Endothelial cell of umbilical vein (primary cell): ENCODE measurements at regions not wholly inside any gene's neighbourhood (a gene's known extent, or its start where the extent isn't known, plus 50 kb on each side); places are given as distances from the start of the nearest gene placed in this dataset.

Experiments
- BruUV-seq: library from RNA; stranded (reverse); fragments of 400-500 nt; replicated peaks from 2 replicates; lab custom pipeline; 2021; lab: Mats Ljungman, UMichigan
- CTCF ChIA-PET: fragments of 300-600, 350-600 bp; sonication (Branson Sonifier 250); formaldehyde crosslinking; loops from one replicate; lab custom pipeline; 2021; ENCODE audit warnings: antibody characterized with exemption, inconsistent platforms; lab: Charles Lee
- POLR2A ChIA-PET: fragments of 300-600, 350-600 bp; sonication (Branson Sonifier 250); formaldehyde crosslinking; loops from one replicate; lab custom pipeline; 2021; ENCODE audit warnings: antibody characterized with exemption, inconsistent platforms; lab: Charles Lee
- DNase-seq: peaks from one replicate; pipeline ENCODE4 v3.0.0-alpha.2; 2011; ENCODE audit warnings: low read depth, low spot score
- FAIRE-seq: peaks from 2 replicates; lab custom pipeline; 2011; peaks lifted over from hg19 to GRCh38; lab: Jason Lieb, UNC
- H2AFZ ChIP-seq: 2 replicates; pipeline ENCODE4 v1.6.0; 2012; ENCODE audit warnings: low read depth, low read length, control low read depth, inconsistent platforms
- H3K27ac ChIP-seq: 2 replicates; pipeline ENCODE4 v1.5.1; 2011; ENCODE audit warnings: low read depth, mild to moderate bottlenecking, control low read depth, low read length, moderate library complexity; ENCODE audit not compliant: insufficient read depth
- H3K27me3 ChIP-seq, 2 experiments: 2 replicates each; pipeline versions ENCODE4 v1.6.0 to v1.6.1; 2011; ENCODE audit warnings: low read length in 2 of 2, mixed read lengths in 1 of 2; ENCODE audit not compliant: control insufficient read depth in 2 of 2, insufficient read depth in 2 of 2
- H3K36me3 ChIP-seq, 2 experiments: 2 replicates in 1 of 2; 3 replicates in 1 of 2; pipeline ENCODE4 v1.5.1; 2011; ENCODE audit warnings: low read length in 2 of 2, mild to moderate bottlenecking in 1 of 2, moderate library complexity in 1 of 2; ENCODE audit not compliant: control insufficient read depth in 2 of 2, insufficient read depth in 2 of 2; ENCODE audit errors: extremely low read depth in 1 of 2
- H3K4me1 ChIP-seq: 3 replicates; pipeline ENCODE4 v1.5.1; 2011; ENCODE audit warnings: mild to moderate bottlenecking, low read length; ENCODE audit not compliant: control insufficient read depth, insufficient read depth; ENCODE audit errors: extremely low read depth
- H3K4me2 ChIP-seq: 2 replicates; pipeline ENCODE4 v1.6.1; 2011; ENCODE audit warnings: low read length, control low read depth, mixed read lengths; ENCODE audit not compliant: insufficient read depth
- H3K4me3 ChIP-seq, 3 experiments: fragments of 200-600 bp in 1 of 3; sonication (generic), shearing (Covaris generic) in 1 of 3; replicated peaks in 1 of 3; 2 replicates each; pipeline ENCODE4 v1.5.1; 2011 to 2016; ENCODE audit warnings: control low read depth in 3 of 3, low read length in 3 of 3, mild to moderate bottlenecking in 2 of 3, inconsistent platforms in 1 of 3, low read depth in 1 of 3, moderate library complexity in 1 of 3; ENCODE audit not compliant: insufficient read depth in 1 of 3
- H3K79me2 ChIP-seq: 2 replicates; pipeline ENCODE4 v1.6.0; 2012; ENCODE audit warnings: low read length, inconsistent platforms; ENCODE audit not compliant: control insufficient read depth, insufficient read depth
- H3K9ac ChIP-seq: replicated peaks from 2 replicates; pipeline ENCODE3; 2011; ENCODE audit warnings: low read length, control low read depth; ENCODE audit not compliant: insufficient read depth; ENCODE audit errors: extremely low read depth
- H3K9me1 ChIP-seq: replicated peaks from 3 replicates; pipeline ENCODE4 v1.6.0; 2011; ENCODE audit warnings: mild to moderate bottlenecking, low read length; ENCODE audit not compliant: control insufficient read depth, insufficient read depth; ENCODE audit errors: extremely low read depth
- H3K9me3 ChIP-seq: replicated peaks from 2 replicates; pipeline ENCODE4 v1.5.1; 2012; ENCODE audit warnings: low read length, inconsistent platforms; ENCODE audit not compliant: control insufficient read depth, insufficient read depth
- H4K20me1 ChIP-seq: replicated peaks from 2 replicates; pipeline ENCODE3; 2011; ENCODE audit warnings: mild to moderate bottlenecking, low read length; ENCODE audit not compliant: control insufficient read depth, insufficient read depth; ENCODE audit errors: extremely low read depth
- CTCF ChIP-seq, 2 donors: IDR thresholded peaks; 1 replicate in 1 of 2; 2 replicates in 1 of 2; pipeline ENCODE4 v1.5.1; 2011; ENCODE audit warnings: low read length in 2 of 2, mild to moderate bottlenecking in 2 of 2, moderate library complexity in 2 of 2, control low read depth in 1 of 2, inconsistent platforms in 1 of 2, low read depth in 1 of 2; ENCODE audit not compliant: insufficient read depth in 1 of 2; ENCODE audit errors: extremely low read depth in 1 of 2
- EZH2 ChIP-seq: IDR thresholded peaks from 2 replicates; pipeline ENCODE4 v1.6.1; 2012; ENCODE audit warnings: borderline replicate concordance, low read depth, mild to moderate bottlenecking, moderate library complexity, low read length, inconsistent platforms; ENCODE audit not compliant: severe bottlenecking
- FOS ChIP-seq: IDR thresholded peaks from 2 replicates; pipeline ENCODE4 v1.6.1; 2011; ENCODE audit warnings: mild to moderate bottlenecking, low read length, moderate library complexity, borderline replicate concordance; ENCODE audit not compliant: insufficient read depth
- GATA2 ChIP-seq: IDR thresholded peaks from 2 replicates; pipeline ENCODE4 v1.7.0; 2011; ENCODE audit warnings: low read depth, mild to moderate bottlenecking, moderate library complexity, mixed read lengths, low read length; ENCODE audit not compliant: insufficient read length, insufficient read depth
- JUN ChIP-seq: IDR thresholded peaks from 2 replicates; pipeline ENCODE4 v1.6.1; 2011; ENCODE audit warnings: borderline replicate concordance, low read depth; ENCODE audit not compliant: insufficient read length, insufficient read depth
- MYC ChIP-seq: IDR thresholded peaks from one replicate; pipeline ENCODE4 v1.6.1; 2011; ENCODE audit warnings: mild to moderate bottlenecking, low read depth, low read length
- POLR2A ChIP-seq: IDR thresholded peaks from 2 replicates; pipeline ENCODE4 v1.6.1; 2012; ENCODE audit warnings: low read depth, mild to moderate bottlenecking, control low read depth, low read length
- POLR2AphosphoS5 ChIP-seq: IDR thresholded peaks from 2 replicates; pipeline ENCODE4 v1.6.1; 2012; ENCODE audit warnings: low read depth, mild to moderate bottlenecking, control low read depth, low read length, moderate library complexity; ENCODE audit not compliant: insufficient read depth
- dilution Hi-C: fragments of 300-500 bp; cut with MboI; formaldehyde crosslinking; loops from one replicate; pipeline ENCODE4 v1.15.0; 2019; ENCODE audit warnings: low sequenced_read_pairs; ENCODE audit not compliant: extremely low pct_ligation_motif_present
- intact Hi-C: fragments of 100-400 bp; cut with micrococcal nuclease; formaldehyde crosslinking; loops from one replicate; pipeline ENCODE4 v1.10.0; 2022
- TF ChIP-seq, protein P1 (sequence below): IDR thresholded peaks from 2 replicates; pipeline ENCODE4 v1.6.1; 2011; ENCODE audit not compliant: insufficient read depth, insufficient read length

GRCh38 chr15:88727439-88727838, 75.8 kb upstream of the ACAN start:
- FAIRE-seq, result no peak
- H3K36me3 ChIP-seq, result no peaks in the 10 kb centered on the region
- H3K9ac ChIP-seq, result no peak overlapping the region
- POLR2A ChIA-PET, result no interaction called here
- H3K4me3 ChIP-seq, result no peak overlapping the region
- no peaks in the 10 kb centered on the region for H3K4me1 ChIP-seq
- CTCF ChIA-PET, result interaction anchor here (0.6 kb wide), 1 partner anchor 469 kb away, joined by 3 read pairs; no protein-coding TSS in a partner anchor
- H3K27ac ChIP-seq, result no peak overlapping the region
- intact Hi-C loops (no loop called here), dilution Hi-C loops (no loop called here)
- H3K79me2 ChIP-seq, result no peaks in the 10 kb centered on the region
- no peaks in the 10 kb centered on the region for H3K9me3 ChIP-seq
- H4K20me1 ChIP-seq, result no peaks in the 10 kb centered on the region
- H3K4me2 ChIP-seq, result no peak overlapping the region
- no peak overlapping the region for H2AFZ ChIP-seq
- TF ChIP-seq CTCF (IDR thresholded peaks at IDR 0.05; ENCODE audit: extremely low read depth in 1 of 2, insufficient read depth in 1 of 2, low read depth in 1 of 2, low read length in 2 of 2) (no peak), EZH2 (no peak), JUN (no peak), GATA2 (no peak), MYC (no peak), FOS (no peak), POLR2A (no peak), POLR2AphosphoS5 (no peak)
- TF ChIP-seq, protein P1, sequence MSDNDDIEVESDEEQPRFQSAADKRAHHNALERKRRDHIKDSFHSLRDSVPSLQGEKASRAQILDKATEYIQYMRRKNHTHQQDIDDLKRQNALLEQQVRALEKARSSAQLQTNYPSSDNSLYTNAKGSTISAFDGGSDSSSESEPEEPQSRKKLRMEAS, result no peak
- H3K27me3 ChIP-seq, result no peaks in the 10 kb centered on the region
- no peak for DNase-seq
- no peaks in the 10 kb centered on the region for H3K9me1 ChIP-seq
- BruUV-seq, result no TSS peak
